GM18870 (cell line): ENCODE measurements at regions not wholly inside any gene's neighbourhood (a gene's known extent, or its start where the extent isn't known, plus 50 kb on each side); places are given as distances from the start of the nearest gene placed in this dataset.
"Not testable (repeated sequence)": the region's sequence is repeated elsewhere in the genome, so short reads cannot be mapped to it uniquely, and the experiment has no call there.

ENCODE experiments used
- ATAC-seq: cut with Tn5 transposase; IDR thresholded peaks from one replicate; pipeline ENCODE4 v1.9.1; 2021; ENCODE audit warnings: moderate library complexity; ENCODE audit not compliant: unreplicated experiment

- no peak for ATAC-seq
Observed at GRCh38 chr21:21996891-21997290, 998.7 kb downstream of the NCAM2 start.

GRCh38 chr21:21997390-21998333 lies 999.5 kb downstream of the NCAM2 start:
- no peak for ATAC-seq

- ATAC-seq = no peak
Observed at GRCh38 chr21:22019766-22020165, 1021.6 kb downstream of the NCAM2 start.

- ATAC-seq = no peak
Observed at GRCh38 chr21:22020221-22020620, 1022.0 kb downstream of the NCAM2 start.

- ATAC-seq = not testable (repeated sequence)
Observed at GRCh38 chr21:22023896-22024295, 1025.7 kb downstream of the NCAM2 start.

GRCh38 chr21:22044431-22044830 lies 1046.2 kb downstream of the NCAM2 start:
- ATAC-seq = no peak

GRCh38 chr21:22046576-22046975 lies 1048.4 kb downstream of the NCAM2 start:
- no peak for ATAC-seq

- ATAC-seq = no peak
Observed at GRCh38 chr21:22056904-22057303, 1058.7 kb downstream of the NCAM2 start.

- ATAC-seq = no peak
Observed at GRCh38 chr21:22062472-22063139, 1064.4 kb downstream of the NCAM2 start.

- ATAC-seq = no peak
Observed at GRCh38 chr21:22063140-22063539, 1064.9 kb downstream of the NCAM2 start.

GRCh38 chr21:22076471-22076870 lies 1078.3 kb downstream of the NCAM2 start:
- no peak for ATAC-seq

- ATAC-seq = no peak
Observed at GRCh38 chr21:22083899-22084298, 1085.7 kb downstream of the NCAM2 start.

- no peak for ATAC-seq
Observed at GRCh38 chr21:22096314-22096713, 1098.1 kb downstream of the NCAM2 start.

- ATAC-seq = no peak
Observed at GRCh38 chr21:22106720-22107410, 1108.7 kb downstream of the NCAM2 start.

GRCh38 chr21:22115746-22116145 lies 1117.5 kb downstream of the NCAM2 start:
- ATAC-seq = no peak

- ATAC-seq = no peak
Observed at GRCh38 chr21:22120616-22121266, 1122.5 kb downstream of the NCAM2 start.

GRCh38 chr21:22125581-22125980 lies 1127.4 kb downstream of the NCAM2 start:
- ATAC-seq = no peak

- no peak for ATAC-seq
Observed at GRCh38 chr21:22128671-22129070, 1130.5 kb downstream of the NCAM2 start.

- ATAC-seq = no peak
Observed at GRCh38 chr21:22132358-22133071, 1134.3 kb downstream of the NCAM2 start.

GRCh38 chr21:22136740-22137139 lies 1138.5 kb downstream of the NCAM2 start:
- ATAC-seq = no peak
